Vagina (tissue), 2 donors: ENCODE measurements at regions not wholly inside any gene's neighbourhood (a gene's known extent, or its start where the extent isn't known, plus 50 kb on each side); places are given as distances from the start of the nearest gene placed in this dataset.

Source experiments
- DNase-seq, 2 donors: peaks; one replicate each; pipeline ENCODE4 v3.0.0-alpha.2; 2017; ENCODE audit errors: extremely low spot score in 2 of 2
- H3K27ac ChIP-seq: fragments of 200-600 bp; sonication (generic); one replicate; pipeline ENCODE4 v1.5.1; 2019
- H3K27me3 ChIP-seq: fragments of 200-600 bp; sonication (generic); one replicate; pipeline ENCODE4 v1.5.1; 2019
- H3K36me3 ChIP-seq, 2 donors: fragments of 200-600 bp; sonication (generic); one replicate each; pipeline ENCODE4 v1.5.1; 2017 to 2019
- H3K4me1 ChIP-seq: fragments of 200-600 bp; sonication (generic); one replicate; pipeline ENCODE4 v1.5.1; 2019
- H3K4me3 ChIP-seq, 2 donors: fragments of 200-600 bp; sonication (generic); 1 replicate in 1 of 2; 2 replicates in 1 of 2; pipeline ENCODE4 v1.5.1; 2016 to 2019
- H3K9me3 ChIP-seq: fragments of 200-600 bp; sonication (generic); one replicate; pipeline ENCODE4 v1.5.1; 2019
- POLR2A ChIP-seq, 2 donors: fragments of 450-650 bp; IDR thresholded peaks; one replicate each; pipeline ENCODE4 v1.6.1; 2017; ENCODE audit warnings: antibody characterized with exemption in 2 of 2, mild to moderate bottlenecking in 2 of 2, moderate library complexity in 2 of 2
- POLR2AphosphoS5 ChIP-seq, 2 donors: sonication (generic); formaldehyde crosslinking; IDR thresholded peaks; one replicate each; pipeline ENCODE4 v1.9.0; 2017; ENCODE audit warnings: antibody characterized with exemption in 2 of 2, mild to moderate bottlenecking in 2 of 2, low read depth in 1 of 2; ENCODE audit not compliant: insufficient read depth in 1 of 2
- intact Hi-C: fragments of 100-400 bp; cut with DNase I; formaldehyde crosslinking; loops from one replicate; pipeline ENCODE4 v1.15.1; 2023
- TF ChIP-seq, protein P1 (sequence below), 3 experiments: fragments of 450-650 bp in 2 of 3; fragments of 200-600 bp in 1 of 3; sonication (generic) in 1 of 3; IDR thresholded peaks; one replicate each; pipeline ENCODE4 v1.5.1; 2017 to 2019; ENCODE audit warnings: antibody characterized with exemption in 3 of 3, mild to moderate bottlenecking in 2 of 3, moderate library complexity in 2 of 3

DNA sequence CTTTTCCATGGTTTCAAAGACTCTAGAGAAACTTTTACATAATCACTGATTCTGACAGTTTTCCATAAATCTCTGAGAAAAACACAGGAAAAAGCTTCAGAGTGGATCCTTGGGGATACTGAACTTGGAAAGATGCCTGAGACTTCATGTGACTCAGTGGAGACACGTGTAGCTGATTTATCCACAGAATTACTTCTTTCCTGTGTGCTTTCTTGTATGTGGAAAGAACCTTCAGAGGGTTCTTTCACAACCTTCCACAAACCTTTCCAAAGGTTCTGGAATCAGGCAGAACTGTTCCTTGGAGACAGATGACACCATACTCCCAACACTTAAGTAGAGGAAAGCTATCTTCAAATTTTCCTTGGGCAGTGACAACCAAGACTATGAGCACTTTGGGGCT is 207.2 kb downstream of the RND3 start:
- no peak for DNase-seq
- no peaks in the 10 kb centered on the region for H3K27me3 ChIP-seq
- TF ChIP-seq POLR2A (IDR thresholded peaks at IDR 0.05) (no peak), POLR2AphosphoS5 (IDR thresholded peaks at IDR 0.05; ENCODE audit: insufficient read depth in 1 of 2, low read depth in 1 of 2) (peak in 1 of 2 donors; percentile 76)
- TF ChIP-seq, protein P1, sequence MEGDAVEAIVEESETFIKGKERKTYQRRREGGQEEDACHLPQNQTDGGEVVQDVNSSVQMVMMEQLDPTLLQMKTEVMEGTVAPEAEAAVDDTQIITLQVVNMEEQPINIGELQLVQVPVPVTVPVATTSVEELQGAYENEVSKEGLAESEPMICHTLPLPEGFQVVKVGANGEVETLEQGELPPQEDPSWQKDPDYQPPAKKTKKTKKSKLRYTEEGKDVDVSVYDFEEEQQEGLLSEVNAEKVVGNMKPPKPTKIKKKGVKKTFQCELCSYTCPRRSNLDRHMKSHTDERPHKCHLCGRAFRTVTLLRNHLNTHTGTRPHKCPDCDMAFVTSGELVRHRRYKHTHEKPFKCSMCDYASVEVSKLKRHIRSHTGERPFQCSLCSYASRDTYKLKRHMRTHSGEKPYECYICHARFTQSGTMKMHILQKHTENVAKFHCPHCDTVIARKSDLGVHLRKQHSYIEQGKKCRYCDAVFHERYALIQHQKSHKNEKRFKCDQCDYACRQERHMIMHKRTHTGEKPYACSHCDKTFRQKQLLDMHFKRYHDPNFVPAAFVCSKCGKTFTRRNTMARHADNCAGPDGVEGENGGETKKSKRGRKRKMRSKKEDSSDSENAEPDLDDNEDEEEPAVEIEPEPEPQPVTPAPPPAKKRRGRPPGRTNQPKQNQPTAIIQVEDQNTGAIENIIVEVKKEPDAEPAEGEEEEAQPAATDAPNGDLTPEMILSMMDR (IDR thresholded peaks at IDR 0.05), result no peak
- intact Hi-C loops, result loop anchor here (5.0 kb wide), 1 partner anchor 207 kb away; the partner anchor contains the start of gene RND3
- H3K4me3 ChIP-seq, result no peak overlapping the region
- no peaks in the 10 kb centered on the region for H3K9me3 ChIP-seq
- peak overlapping the region; percentile 50 for H3K27ac ChIP-seq
- no peaks in the 10 kb centered on the region for H3K36me3 ChIP-seq
- H3K4me1 ChIP-seq, result peaks cover 26% of the 10 kb centered on the region

DNA sequence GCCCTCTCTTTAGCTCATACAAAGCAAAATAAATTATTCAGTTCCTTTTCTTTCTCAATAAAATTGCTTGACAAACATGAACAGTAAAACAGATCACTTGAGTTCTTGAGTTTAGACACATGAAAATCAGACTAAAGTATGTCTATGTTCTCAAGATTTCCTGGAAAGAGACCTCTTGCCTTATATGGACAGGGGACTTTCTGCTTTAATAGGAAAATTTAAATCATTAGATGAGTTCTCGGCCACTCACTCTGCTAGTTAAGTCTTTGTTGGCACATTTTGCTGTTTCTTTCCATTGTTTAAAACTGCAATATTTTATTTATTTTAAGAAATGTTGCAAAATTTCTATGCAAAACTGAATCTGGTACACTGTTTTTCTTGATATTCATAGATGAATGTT is 207.8 kb downstream of the RND3 start:
- no peaks in the 10 kb centered on the region for H3K36me3 ChIP-seq
- no peaks in the 10 kb centered on the region for H3K9me3 ChIP-seq
- intact Hi-C loops, result loop anchor here (5.0 kb wide), 1 partner anchor 208 kb away; the partner anchor contains the start of gene RND3
- H3K27ac ChIP-seq, result peak overlapping the region; percentile 53
- H3K4me1 ChIP-seq, result peaks cover 26% of the 10 kb centered on the region
- TF ChIP-seq POLR2AphosphoS5 (IDR thresholded peaks at IDR 0.05; ENCODE audit: insufficient read depth in 1 of 2, low read depth in 1 of 2) (no peak), POLR2A (IDR thresholded peaks at IDR 0.05) (no peak)
- no peak overlapping the region for H3K4me3 ChIP-seq
- H3K27me3 ChIP-seq, result no peaks in the 10 kb centered on the region
- DNase-seq, result no peak

DNA sequence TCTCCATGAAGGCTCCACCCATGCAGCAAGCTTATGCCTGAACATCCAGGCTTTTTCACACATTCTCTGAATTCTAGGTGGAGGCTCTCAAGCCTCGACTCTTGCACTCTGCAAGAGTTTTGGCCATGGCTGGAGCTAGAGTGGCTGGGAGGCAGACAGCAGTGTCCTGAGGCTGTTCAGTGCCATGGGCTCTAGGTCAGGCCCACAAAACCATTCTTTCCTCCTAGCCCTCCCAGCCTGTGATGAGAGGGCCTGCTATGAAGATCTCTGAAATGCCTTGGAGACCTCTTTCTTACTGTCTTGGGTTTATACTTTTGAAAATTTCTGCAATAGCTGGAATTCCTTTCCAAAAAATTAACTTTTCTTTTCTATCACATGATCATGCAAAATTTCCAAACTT is 210.7 kb downstream of the RND3 start:
- intact Hi-C loops, result no loop called here
- peaks cover 25% of the 10 kb centered on the region for H3K4me1 ChIP-seq
- H3K9me3 ChIP-seq, result no peaks in the 10 kb centered on the region
- DNase-seq, result no peak
- no peak overlapping the region for H3K27ac ChIP-seq
- no peaks in the 10 kb centered on the region for H3K27me3 ChIP-seq
- TF ChIP-seq, protein P1 (IDR thresholded peaks at IDR 0.05), result no peak
- no peak for TF ChIP-seq POLR2A (IDR thresholded peaks at IDR 0.05)
- no peak for TF ChIP-seq POLR2AphosphoS5 (IDR thresholded peaks at IDR 0.05; ENCODE audit: insufficient read depth in 1 of 2, low read depth in 1 of 2)
- H3K36me3 ChIP-seq, result no peaks in the 10 kb centered on the region
- H3K4me3 ChIP-seq, result no peak overlapping the region

DNA sequence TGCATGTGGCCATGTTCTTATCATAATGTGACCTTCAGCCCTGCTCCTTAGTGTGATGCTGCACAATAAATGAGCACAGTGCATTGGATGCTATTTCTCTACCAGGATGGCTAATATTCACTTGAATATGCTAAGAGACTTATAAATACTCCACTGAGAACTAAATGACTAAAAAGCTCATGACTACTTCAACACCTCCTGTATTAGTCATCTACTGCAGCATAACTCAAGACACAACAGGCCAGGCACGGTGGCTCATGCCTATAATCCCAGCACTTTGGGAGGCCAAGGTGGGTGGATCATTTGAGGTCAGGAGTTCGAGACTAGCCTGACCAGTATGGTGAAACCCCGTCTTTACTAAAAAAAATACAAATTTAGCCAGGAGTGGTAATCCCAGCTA is 213.4 kb downstream of the RND3 start:
- TF ChIP-seq, protein P1 (IDR thresholded peaks at IDR 0.05), result no peak
- no peak for TF ChIP-seq POLR2AphosphoS5 (IDR thresholded peaks at IDR 0.05; ENCODE audit: insufficient read depth in 1 of 2, low read depth in 1 of 2)
- H3K4me1 ChIP-seq, result peaks cover 20% of the 10 kb centered on the region
- H3K4me3 ChIP-seq, result no peak overlapping the region
- intact Hi-C loops, result no loop called here
- H3K27me3 ChIP-seq, result no peaks in the 10 kb centered on the region
- DNase-seq, result no peak
- no peak overlapping the region for H3K27ac ChIP-seq
- H3K9me3 ChIP-seq, result no peaks in the 10 kb centered on the region
- H3K36me3 ChIP-seq, result no peaks in the 10 kb centered on the region

DNA sequence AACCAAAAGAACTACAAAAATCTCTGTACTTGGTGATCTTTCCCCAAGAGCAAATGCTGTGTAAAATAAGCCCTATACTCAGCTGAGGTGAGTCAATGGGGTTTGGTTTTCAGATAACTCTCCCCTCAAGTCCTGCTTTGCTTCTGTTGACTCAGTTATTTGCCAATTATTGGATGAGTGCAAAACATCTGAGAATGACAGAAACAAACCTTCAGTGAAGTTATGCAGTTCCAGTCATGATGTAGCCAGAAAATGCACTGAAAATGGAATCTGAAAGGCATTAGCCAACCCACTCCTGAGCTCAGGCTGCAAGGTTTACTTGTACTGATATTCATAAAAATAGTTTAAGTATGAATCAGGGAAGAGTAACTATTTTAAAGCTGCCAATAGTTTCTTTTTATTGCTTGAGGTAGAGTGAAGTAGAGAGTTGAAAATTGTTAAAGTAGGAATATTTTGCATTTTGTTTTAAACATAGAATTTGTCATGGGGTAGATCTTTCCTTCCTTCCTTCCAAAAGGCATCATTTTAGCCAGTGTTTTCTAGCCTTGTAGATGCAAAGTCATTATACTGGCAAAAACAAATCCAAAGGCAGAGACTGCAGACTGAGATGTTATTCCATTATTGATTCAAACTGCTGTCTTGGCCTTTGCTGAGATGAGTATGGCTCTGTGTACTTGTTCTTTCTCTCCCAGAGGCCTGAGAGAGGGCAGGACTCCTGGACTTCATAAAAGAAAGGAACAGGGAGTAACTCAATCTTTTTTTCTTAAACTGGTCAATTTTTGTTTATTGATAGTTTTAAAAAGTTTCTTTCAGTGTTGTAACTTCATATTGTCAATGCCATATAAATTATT is 215.3 kb downstream of the RND3 start:
- TF ChIP-seq, protein P1 (IDR thresholded peaks at IDR 0.05), result no peak
- TF ChIP-seq POLR2AphosphoS5 (IDR thresholded peaks at IDR 0.05; ENCODE audit: insufficient read depth in 1 of 2, low read depth in 1 of 2), result no peak
- TF ChIP-seq POLR2A (IDR thresholded peaks at IDR 0.05), result no peak
- Histone ChIP-seq H3K27me3 (no peaks in the 10 kb centered on the region), H3K36me3 (no peaks in the 10 kb centered on the region), H3K4me3 (no peak overlapping the region), H3K27ac (no peak overlapping the region), H3K9me3 (no peaks in the 10 kb centered on the region), H3K4me1 (peaks cover 20% of the 10 kb centered on the region)
- intact Hi-C loops, result no loop called here
- DNase-seq, result no peak
